SK-N-SH (cell line): ENCODE measurements at regions not wholly inside any gene's neighbourhood (a gene's known extent, or its start where the extent isn't known, plus 50 kb on each side); places are given as distances from the start of the nearest gene placed in this dataset.

Experiments
- CTCF ChIA-PET: fragments of 300-600, 350-600 bp; formaldehyde crosslinking; extraction: SDS; loops from one replicate; lab custom pipeline; 2021; lab: Yijun Ruan, JAX
- POLR2A ChIA-PET: fragments of 350-600 bp; sonication (Branson Sonifier 250); formaldehyde crosslinking; extraction: SDS; loops from one replicate; lab custom pipeline; 2020; ENCODE audit warnings: antibody characterized with exemption, inconsistent platforms; lab: Yijun Ruan, JAX
- DNase-seq: peaks from one replicate; pipeline ENCODE4 v3.0.0; 2012
- H2AFZ ChIP-seq: fragments of 200-600 bp; sonication (generic); 2 replicates; pipeline ENCODE4 v1.8.1; 2016; ENCODE audit warnings: antibody characterized with exemption, mild to moderate bottlenecking, low read depth
- H3F3A ChIP-seq: fragments of 200-600 bp; sonication (generic); replicated peaks from 2 replicates; pipeline ENCODE3; 2016; ENCODE audit warnings: antibody characterized with exemption, mild to moderate bottlenecking; ENCODE audit not compliant: insufficient read depth
- H3K27ac ChIP-seq, 2 experiments: fragments of 200-500 bp in 1 of 2; fragments of 200-600 bp in 1 of 2; sonication (Bioruptor generic) in 1 of 2; sonication (generic), shearing (Covaris generic) in 1 of 2; 2 replicates each; pipeline versions ENCODE4 v1.5.1 to v1.6.1; 2014 to 2016; ENCODE audit warnings: low read depth in 2 of 2, inconsistent platforms in 1 of 2, low read length in 1 of 2, mild to moderate bottlenecking in 1 of 2, mixed read lengths in 1 of 2
- H3K27me3 ChIP-seq: fragments of 200-600 bp; sonication (generic), shearing (Covaris generic); 2 replicates; pipeline ENCODE4 v1.6.1; 2016; ENCODE audit warnings: mixed run types; ENCODE audit not compliant: insufficient read depth
- H3K36me3 ChIP-seq, 2 experiments: fragments of 200-500 bp in 1 of 2; fragments of 200-600 bp in 1 of 2; sonication (Bioruptor generic) in 1 of 2; sonication (generic) in 1 of 2; replicated peaks in 1 of 2; 2 replicates each; pipeline versions ENCODE3 to v1.5.1; 2014 to 2016; ENCODE audit warnings: low read length in 1 of 2, mild to moderate bottlenecking in 1 of 2; ENCODE audit not compliant: insufficient read depth in 2 of 2, control insufficient read depth in 1 of 2
- H3K4me1 ChIP-seq, 2 experiments: fragments of 200-500 bp in 1 of 2; fragments of 200-600 bp in 1 of 2; sonication (Bioruptor generic) in 1 of 2; sonication (generic), shearing (Covaris generic) in 1 of 2; 2 replicates each; pipeline versions ENCODE4 v1.5.1 to v1.6.1; 2014 to 2016; ENCODE audit warnings: low read depth in 1 of 2, low read length in 1 of 2, mixed run types in 1 of 2; ENCODE audit not compliant: insufficient read depth in 2 of 2, control insufficient read depth in 1 of 2
- H3K4me2 ChIP-seq: fragments of 200-600 bp; sonication (generic), shearing (Covaris generic); 2 replicates; pipeline ENCODE4 v1.6.1; 2017; ENCODE audit warnings: mixed run types
- H3K4me3 ChIP-seq, 2 experiments: fragments of 200-500 bp in 1 of 2; fragments of 200-600 bp in 1 of 2; sonication (Bioruptor generic) in 1 of 2; sonication (generic), shearing (Covaris generic) in 1 of 2; 2 replicates each; pipeline versions ENCODE4 v1.5.1 to v1.8.1; 2014 to 2016; ENCODE audit warnings: low read depth in 2 of 2, inconsistent platforms in 1 of 2, low read length in 1 of 2, mild to moderate bottlenecking in 1 of 2, mixed read lengths in 1 of 2, moderate library complexity in 1 of 2
- H3K79me2 ChIP-seq: fragments of 200-600 bp; sonication (generic); 2 replicates; pipeline ENCODE4 v1.8.1; 2017; ENCODE audit warnings: mild to moderate bottlenecking; ENCODE audit not compliant: insufficient read depth
- H3K9ac ChIP-seq: fragments of 200-600 bp; sonication (generic); 2 replicates; pipeline ENCODE4 v1.6.1; 2017; ENCODE audit warnings: mixed run types
- H3K9me2 ChIP-seq: fragments of 200-600 bp; sonication (generic); 2 replicates; pipeline ENCODE4 v1.6.1; 2017; ENCODE audit warnings: mixed run types
- H3K9me3 ChIP-seq: fragments of 200-600 bp; sonication (generic); 2 replicates; pipeline ENCODE4 v1.6.1; 2017; ENCODE audit warnings: mixed run types, mild to moderate bottlenecking, moderate library complexity
- H4K20me1 ChIP-seq: fragments of 200-600 bp; sonication (generic); 2 replicates; pipeline ENCODE4 v1.6.1; 2017; ENCODE audit warnings: mild to moderate bottlenecking, mixed run types; ENCODE audit not compliant: insufficient read depth
- CHD2 ChIP-seq: fragments of 150-350 bp; IDR thresholded peaks from 2 replicates; pipeline ENCODE4 v1.6.1; 2018; ENCODE audit warnings: low read length; ENCODE audit not compliant: partially characterized antibody
- ELF1 ChIP-seq: IDR thresholded peaks from 2 replicates; pipeline ENCODE4 v1.4.0; 2012
- EZH2phosphoT487 ChIP-seq: fragments of 200-600 bp; sonication (generic); IDR thresholded peaks from 2 replicates; pipeline ENCODE4 v1.6.1; 2017; ENCODE audit warnings: low read depth, mixed run types, mild to moderate bottlenecking, antibody characterized with exemption, moderate library complexity, borderline replicate concordance
- FOXM1 ChIP-seq: IDR thresholded peaks from 2 replicates; pipeline ENCODE4 v1.4.0; 2012; ENCODE audit warnings: low read depth, mild to moderate bottlenecking
- GATA2 ChIP-seq: sonication (generic); formaldehyde crosslinking; IDR thresholded peaks from 2 replicates; pipeline ENCODE4 v1.5.0; 2020; ENCODE audit warnings: mild to moderate bottlenecking, missing genetic modification reagents
- JUND ChIP-seq: IDR thresholded peaks from 2 replicates; pipeline ENCODE4 v1.4.0; 2012
- MXI1 ChIP-seq: IDR thresholded peaks from 2 replicates; pipeline ENCODE4 v1.6.1; 2012; ENCODE audit warnings: mild to moderate bottlenecking, low read depth, low read length, improper control_type of control experiment
- NRF1 ChIP-seq: IDR thresholded peaks from 2 replicates; pipeline ENCODE4 v1.6.1; 2012; ENCODE audit warnings: low read depth, mild to moderate bottlenecking, low read length
- PBX3 ChIP-seq: IDR thresholded peaks from 2 replicates; pipeline ENCODE4; 2012
- RCOR1 ChIP-seq: fragments of 150-350 bp; IDR thresholded peaks from 2 replicates; pipeline ENCODE4 v1.6.1; 2017; ENCODE audit warnings: antibody characterized with exemption, low read length
- RXRA ChIP-seq: IDR thresholded peaks from 2 replicates; pipeline ENCODE4 v1.4.0; 2012; ENCODE audit warnings: low read depth, mild to moderate bottlenecking, borderline replicate concordance
- SMC3 ChIP-seq: IDR thresholded peaks from 2 replicates; pipeline ENCODE4 v1.6.1; 2012; ENCODE audit warnings: low read depth, low read length, improper control_type of control experiment
- TAF1 ChIP-seq: IDR thresholded peaks from 2 replicates; pipeline ENCODE4 v1.6.1; 2012; ENCODE audit warnings: low read depth, mild to moderate bottlenecking, low read length, moderate library complexity, borderline replicate concordance
- TEAD4 ChIP-seq: IDR thresholded peaks from 2 replicates; pipeline ENCODE4 v1.4.0; 2012; ENCODE audit warnings: mild to moderate bottlenecking, borderline replicate concordance; ENCODE audit not compliant: insufficient read depth
- ZBTB33 ChIP-seq: IDR thresholded peaks from 2 replicates; pipeline ENCODE4 v1.4.0; 2012; ENCODE audit warnings: low read depth, borderline replicate concordance
- WGBS: methylation state at CpG from one replicate; pipeline ENCODE4 v1.1.6; 2017; ENCODE audit warnings: low lambda C conversion rate; 5-methylcytosine and 5-hydroxymethylcytosine counted together

- ChIA-PET POLR2A (no interaction called here), CTCF (no interaction called here)
- DNase-seq, result no peak
- no peak overlapping the region for H2AFZ ChIP-seq
- H3K9me3 ChIP-seq, result no peaks in the 10 kb centered on the region
- H3K4me1 ChIP-seq, result no peaks in the 10 kb centered on the region; a peak in 1 of 4 replicates
- WGBS, result 91% methylated on average over 10 of the region's 10 CpGs
- no peak overlapping the region for H3K9ac ChIP-seq
- H3K4me3 ChIP-seq, result no peak overlapping the region
- H3K79me2 ChIP-seq, result no peaks in the 10 kb centered on the region
- TF ChIP-seq RCOR1 (no peak), FOXM1 (no peak), EZH2phosphoT487 (no peak), GATA2 (CRISPR knock-in tag) (no peak), SMC3 (no peak), TAF1 (no peak), PBX3 (no peak), ZBTB33 (no peak), ELF1 (no peak), MXI1 (no peak)
- H3K36me3 ChIP-seq, result no peaks in the 10 kb centered on the region
- no peaks in the 10 kb centered on the region for H4K20me1 ChIP-seq
- no peaks in the 10 kb centered on the region for H3F3A ChIP-seq
- no peaks in the 10 kb centered on the region; the same call in 1 of the 2 replicates for H3K9me2 ChIP-seq
- H3K27me3 ChIP-seq, result no peaks in the 10 kb centered on the region
- H3K27ac ChIP-seq, result no peak overlapping the region
- no peak overlapping the region for H3K4me2 ChIP-seq
Measured at GRCh38 chr5:124842725-124843595, 96.5 kb upstream of the ZNF608 start.

- POLR2A ChIA-PET, result no interaction called here
- CTCF ChIA-PET, result interaction anchor here (1.5 kb wide), 1 partner anchor 25 kb away, joined by 3 read pairs; no protein-coding TSS in a partner anchor
- no peak overlapping the region for H2AFZ ChIP-seq
Measured at GRCh38 chr5:124843596-124843899, 97.1 kb upstream of the ZNF608 start.

More at GRCh38 chr5:124843596-124843899, 97.1 kb upstream of the ZNF608 start:
- no peak for DNase-seq
- no peak overlapping the region for H3K27ac ChIP-seq
- no peaks in the 10 kb centered on the region for H3F3A ChIP-seq
- no peak overlapping the region for H3K4me3 ChIP-seq
- H3K79me2 ChIP-seq, result no peaks in the 10 kb centered on the region
- H3K27me3 ChIP-seq, result no peaks in the 10 kb centered on the region
- H3K9me3 ChIP-seq, result no peaks in the 10 kb centered on the region
- TF ChIP-seq RXRA (no peak), CHD2 (no peak), NRF1 (no peak), JUND (no peak), TEAD4 (no peak), TAF1 (no peak), ELF1 (no peak)
- no peak overlapping the region for H3K4me2 ChIP-seq
- no peaks in the 10 kb centered on the region; the same call in 1 of the 2 replicates for H3K9me2 ChIP-seq
- H3K36me3 ChIP-seq, result no peaks in the 10 kb centered on the region
- no peaks in the 10 kb centered on the region for H4K20me1 ChIP-seq
- 81% methylated on average over 4 of the region's 4 CpGs for WGBS
- H3K9ac ChIP-seq, result no peak overlapping the region
- H3K4me1 ChIP-seq, result no peaks in the 10 kb centered on the region; a peak in 1 of 4 replicates
